Mesodermal cell (in vitro differentiated cells): ENCODE measurements at regions not wholly inside any gene's neighbourhood (a gene's known extent, or its start where the extent isn't known, plus 50 kb on each side); places are given as distances from the start of the nearest gene placed in this dataset.

Experiments used
- H3K27ac ChIP-seq: 2 replicates; pipeline ENCODE4 v1.7.0; 2013; ENCODE audit warnings: mild to moderate bottlenecking, low read depth, low read length, moderate library complexity; ENCODE audit not compliant: severe bottlenecking
- H3K36me3 ChIP-seq: 2 replicates; pipeline ENCODE4 v1.7.1; 2013; ENCODE audit warnings: mild to moderate bottlenecking, low read length, moderate library complexity; ENCODE audit not compliant: control insufficient read depth, insufficient read depth
- H3K4me1 ChIP-seq: one replicate; pipeline ENCODE4 v1.7.1; 2013; ENCODE audit warnings: mild to moderate bottlenecking, low read length; ENCODE audit not compliant: insufficient read depth, control insufficient read depth, poor library complexity, severe bottlenecking
- H3K4me3 ChIP-seq: 2 replicates; pipeline ENCODE4 v1.7.0; 2013; ENCODE audit warnings: low read length, control low read depth, mild to moderate bottlenecking; ENCODE audit not compliant: insufficient read depth, poor library complexity, severe bottlenecking; ENCODE audit errors: extremely low read depth
- H3K9me3 ChIP-seq: 2 replicates; pipeline ENCODE4 v1.7.1; 2013; ENCODE audit warnings: mild to moderate bottlenecking, low read length, moderate library complexity; ENCODE audit not compliant: control insufficient read depth
- WGBS, 2 experiments: methylation state at CpG; one replicate each; pipeline ENCODE4 v1.1.5; 2013; ENCODE audit warnings: missing lambda C conversion rate in 2 of 2; ENCODE audit not compliant: insufficient coverage in 2 of 2; 5-methylcytosine and 5-hydroxymethylcytosine counted together

GRCh38 chr7:80082213-80082612, 52.4 kb upstream of the GNAI1 start:
- Histone ChIP-seq H3K9me3 (no peaks in the 10 kb centered on the region), H3K4me1 (peaks cover 4% of the 10 kb centered on the region)

GRCh38 chr7:80078886-80079285, 55.7 kb upstream of the GNAI1 start:
- no peaks in the 10 kb centered on the region for H3K4me1 ChIP-seq
- no peaks in the 10 kb centered on the region for H3K36me3 ChIP-seq
- no peaks in the 10 kb centered on the region for H3K9me3 ChIP-seq
- WGBS, 2 experiments: 100% methylated on average over 2 of the region's 3 CpGs; no CpG with 5 or more reads in 1 of the 2 experiments
- no peak overlapping the region for H3K4me3 ChIP-seq
- no peak overlapping the region for H3K27ac ChIP-seq

More at GRCh38 chr7:80082213-80082612, 52.4 kb upstream of the GNAI1 start:
- Histone ChIP-seq H3K36me3 (no peaks in the 10 kb centered on the region), H3K4me3 (no peak overlapping the region), H3K27ac (no peak overlapping the region)

GRCh38 chr7:80078159-80078731, 56.4 kb upstream of the GNAI1 start:
- H3K27ac ChIP-seq: no peak overlapping the region

GRCh38 chr7:80070391-80070790, 64.2 kb upstream of the GNAI1 start:
- 100% methylated on average over 1 of the region's 2 CpGs; no CpG with 5 or more reads in 1 of the 2 experiments for WGBS, 2 experiments
- H3K27ac ChIP-seq: no peak overlapping the region
- H3K4me1 ChIP-seq: no peaks in the 10 kb centered on the region
- H3K9me3 ChIP-seq: peaks cover 19% of the 10 kb centered on the region
- no peaks in the 10 kb centered on the region for H3K36me3 ChIP-seq
- H3K4me3 ChIP-seq: no peak overlapping the region

More at GRCh38 chr7:80078159-80078731, 56.4 kb upstream of the GNAI1 start:
- Histone ChIP-seq H3K9me3 (no peaks in the 10 kb centered on the region), H3K4me3 (no peak overlapping the region), H3K4me1 (no peaks in the 10 kb centered on the region), H3K36me3 (no peaks in the 10 kb centered on the region)
- 73 to 87% methylated on average over 3 to 4 of the region's 5 CpGs for WGBS, 2 experiments

- no peak overlapping the region for H3K4me3 ChIP-seq
- H3K27ac ChIP-seq: no peak overlapping the region
- WGBS, 2 experiments: 90% methylated on average over 1 of the region's 1 CpG; no CpG with 5 or more reads in 1 of the 2 experiments
- no peaks in the 10 kb centered on the region for H3K36me3 ChIP-seq
- H3K4me1 ChIP-seq: no peaks in the 10 kb centered on the region
- H3K9me3 ChIP-seq: peaks cover 20% of the 10 kb centered on the region
Measured at GRCh38 chr7:80066639-80067038, 68.0 kb upstream of the GNAI1 start.

- Histone ChIP-seq H3K4me1 (no peaks in the 10 kb centered on the region), H3K4me3 (no peak overlapping the region), H3K27ac (no peak overlapping the region), H3K36me3 (no peaks in the 10 kb centered on the region), H3K9me3 (peaks cover 23% of the 10 kb centered on the region)
- WGBS, 2 experiments: 100% methylated on average over 1 of the region's 4 CpGs; no CpG with 5 or more reads in 1 of the 2 experiments
Measured at GRCh38 chr7:80063834-80064233, 70.8 kb upstream of the GNAI1 start.

GRCh38 chr7:80060218-80060806, 74.3 kb upstream of the GNAI1 start:
- 80% methylated on average over 1 of the region's 1 CpG; no CpG with 5 or more reads in 1 of the 2 experiments for WGBS, 2 experiments
- Histone ChIP-seq H3K27ac (no peak overlapping the region), H3K4me1 (no peaks in the 10 kb centered on the region), H3K36me3 (no peaks in the 10 kb centered on the region), H3K9me3 (peaks cover 4% of the 10 kb centered on the region), H3K4me3 (no peak overlapping the region)

- Histone ChIP-seq H3K36me3 (no peaks in the 10 kb centered on the region), H3K4me3 (no peak overlapping the region), H3K9me3 (peaks cover 4% of the 10 kb centered on the region), H3K27ac (no peak overlapping the region), H3K4me1 (no peaks in the 10 kb centered on the region)
- 100% methylated on average over 1 of the region's 3 CpGs; no CpG with 5 or more reads in 1 of the 2 experiments for WGBS, 2 experiments
Measured at GRCh38 chr7:80057488-80057887, 77.1 kb upstream of the GNAI1 start.

- no CpG with 5 or more reads among the region's 2 CpGs for WGBS, 2 experiments
- Histone ChIP-seq H3K4me1 (no peaks in the 10 kb centered on the region), H3K4me3 (no peak overlapping the region), H3K27ac (no peak overlapping the region), H3K36me3 (no peaks in the 10 kb centered on the region), H3K9me3 (no peaks in the 10 kb centered on the region)
Measured at GRCh38 chr7:80054356-80054755, 80.3 kb upstream of the GNAI1 start.

- no peaks in the 10 kb centered on the region for H3K9me3 ChIP-seq
- H3K4me3 ChIP-seq: no peak overlapping the region
- H3K36me3 ChIP-seq: no peaks in the 10 kb centered on the region
- WGBS, 2 experiments: 90% methylated on average over 2 of the region's 2 CpGs; no CpG with 5 or more reads in 1 of the 2 experiments
- H3K27ac ChIP-seq: no peak overlapping the region
- no peaks in the 10 kb centered on the region for H3K4me1 ChIP-seq
Measured at GRCh38 chr7:80053124-80053523, 81.5 kb upstream of the GNAI1 start.

GRCh38 chr7:80047856-80048459, 86.7 kb upstream of the GNAI1 start:
- WGBS, 2 experiments: no CpG with 5 or more reads among the region's 1 CpG
- peaks cover 6% of the 10 kb centered on the region for H3K9me3 ChIP-seq
- H3K4me3 ChIP-seq: no peak overlapping the region
- H3K36me3 ChIP-seq: no peaks in the 10 kb centered on the region
- H3K27ac ChIP-seq: no peak overlapping the region
- H3K4me1 ChIP-seq: no peaks in the 10 kb centered on the region
